ENCODE measurements at regions not wholly inside any gene's neighbourhood (a gene's known extent, or its start where the extent isn't known, plus 50 kb on each side); places are given as distances from the start of the nearest gene placed in this dataset.

GRCh38 chr3:66606868-66607267, 106.0 kb upstream of the LRIG1 start:
- Histone ChIP-seq H3K27me3 (no peaks in the 10 kb centered on the region), H3K4me1 (replicated peaks in 1 of 2) (no peaks in the 10 kb centered on the region), H3K36me3 (replicated peaks in 1 of 2) (no peaks in the 10 kb centered on the region), H3K27ac (no peak overlapping the region), H3K9me3 (replicated peaks in 1 of 3) (no peaks in the 10 kb centered on the region), H3K4me3 (no peak overlapping the region)
- DNase-seq = no peak
- TF ChIP-seq CTCF (IDR thresholded peaks at IDR 0.05) = no peak
- no peak for TF ChIP-seq POLR2A (IDR thresholded peaks at IDR 0.05)
- intact Hi-C loops (cut with DNase I) = no loop called here
- 81 to 100% (median 92%) methylated on average over 1 of the region's 1 CpG for WGBS, 4 donors

- WGBS, 4 donors = 72 to 83% (median 81%) methylated on average over 8 of the region's 8 CpGs
- DNase-seq = no peak
- no peaks in the 10 kb centered on the region for H3K36me3 ChIP-seq (replicated peaks in 1 of 2)
- H3K9me3 ChIP-seq (replicated peaks in 1 of 3) = no peaks in the 10 kb centered on the region
- no peak overlapping the region for H3K4me3 ChIP-seq
- intact Hi-C loops (cut with DNase I) = no loop called here
- TF ChIP-seq POLR2A (IDR thresholded peaks at IDR 0.05) = no peak
- TF ChIP-seq CTCF (IDR thresholded peaks at IDR 0.05) = no peak
- H3K4me1 ChIP-seq (replicated peaks in 1 of 2) = no peaks in the 10 kb centered on the region
- H3K27me3 ChIP-seq = no peaks in the 10 kb centered on the region
- H3K27ac ChIP-seq = no peak overlapping the region
These were observed 109.1 kb upstream of the LRIG1 start for GRCh38 chr3:66609660-66610561.

- H3K4me3 ChIP-seq = no peak overlapping the region
- WGBS, 4 donors = 89 to 96% (median 89%) methylated on average over 5 of the region's 5 CpGs
- TF ChIP-seq CTCF (IDR thresholded peaks at IDR 0.05) (no peak), POLR2A (IDR thresholded peaks at IDR 0.05) (no peak)
- H3K27ac ChIP-seq = no peak overlapping the region
- no peaks in the 10 kb centered on the region for H3K4me1 ChIP-seq (replicated peaks in 1 of 2)
- no peaks in the 10 kb centered on the region for H3K27me3 ChIP-seq
- no peaks in the 10 kb centered on the region for H3K9me3 ChIP-seq (replicated peaks in 1 of 3)
- intact Hi-C loops (cut with DNase I) = no loop called here
- H3K36me3 ChIP-seq (replicated peaks in 1 of 2) = no peaks in the 10 kb centered on the region
- DNase-seq = no peak
These were observed 109.7 kb upstream of the LRIG1 start for GRCh38 chr3:66610562-66610909.

GRCh38 chr3:66615643-66616301, 115.0 kb upstream of the LRIG1 start:
- Histone ChIP-seq H3K36me3 (replicated peaks in 1 of 2) (no peaks in the 10 kb centered on the region), H3K4me3 (no peak overlapping the region), H3K27me3 (no peaks in the 10 kb centered on the region), H3K4me1 (replicated peaks in 1 of 2) (no peaks in the 10 kb centered on the region), H3K27ac (no peak overlapping the region), H3K9me3 (replicated peaks in 1 of 3) (no peaks in the 10 kb centered on the region)
- intact Hi-C loops (cut with DNase I) = no loop called here
- no peak for DNase-seq
- TF ChIP-seq POLR2A (IDR thresholded peaks at IDR 0.05) = no peak
- TF ChIP-seq CTCF (IDR thresholded peaks at IDR 0.05) = no peak
- WGBS, 4 donors = 86 to 93% (median 90%) methylated on average over 5 of the region's 5 CpGs

Data from adrenal gland (tissue), 9 donors.